ENCODE measurements at regions not wholly inside any gene's neighbourhood (a gene's known extent, or its start where the extent isn't known, plus 50 kb on each side); places are given as distances from the start of the nearest gene placed in this dataset.

- no peak overlapping the region for H3K27ac Mint-ChIP-seq
- no peaks in the 10 kb centered on the region; the same call in 2 of the 3 replicates for H3K36me3 Mint-ChIP-seq (ENCODE audit: low read depth)
- no peaks in the 10 kb centered on the region; the same call in none of the 2 replicates for H3K36me3 ChIP-seq (ENCODE audit: insufficient read depth)
- no peak for DNase-seq (ENCODE audit: low spot score)
- H3K4me1 ChIP-seq (ENCODE audit: insufficient read depth) = no peaks in the 10 kb centered on the region
- H4K20me1 ChIP-seq (replicated peaks; ENCODE audit: insufficient read depth) = no peaks in the 10 kb centered on the region
- H3F3A ChIP-seq (replicated peaks; ENCODE audit: low read depth) = no peaks in the 10 kb centered on the region
- TF ChIP-seq NANOG (IDR thresholded peaks at IDR 0.05; ENCODE audit: borderline replicate concordance) (no peak), EZH2 (IDR thresholded peaks at IDR 0.05; ENCODE audit: low read depth, unreplicated experiment) (no peak), STAT1 (IDR thresholded peaks at IDR 0.05; ENCODE audit: unreplicated experiment) (no peak), ZNF331 (CRISPR knock-in tag; IDR thresholded peaks at IDR 0.05; ENCODE audit: low read depth) (no peak), ZNF114 (CRISPR knock-in tag; IDR thresholded peaks at IDR 0.05) (no peak), POLR2AphosphoS5 (IDR thresholded peaks at IDR 0.05; ENCODE audit: low read depth) (no peak)
- TF ChIP-seq, protein P1, sequence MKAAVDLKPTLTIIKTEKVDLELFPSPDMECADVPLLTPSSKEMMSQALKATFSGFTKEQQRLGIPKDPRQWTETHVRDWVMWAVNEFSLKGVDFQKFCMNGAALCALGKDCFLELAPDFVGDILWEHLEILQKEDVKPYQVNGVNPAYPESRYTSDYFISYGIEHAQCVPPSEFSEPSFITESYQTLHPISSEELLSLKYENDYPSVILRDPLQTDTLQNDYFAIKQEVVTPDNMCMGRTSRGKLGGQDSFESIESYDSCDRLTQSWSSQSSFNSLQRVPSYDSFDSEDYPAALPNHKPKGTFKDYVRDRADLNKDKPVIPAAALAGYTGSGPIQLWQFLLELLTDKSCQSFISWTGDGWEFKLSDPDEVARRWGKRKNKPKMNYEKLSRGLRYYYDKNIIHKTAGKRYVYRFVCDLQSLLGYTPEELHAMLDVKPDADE (IDR thresholded peaks at IDR 0.05) = no peak
- H3K4me3 Mint-ChIP-seq = no peak overlapping the region
- no peak overlapping the region for H3K4me3 ChIP-seq
- H3K27me3 ChIP-seq (ENCODE audit: insufficient read depth) = no peaks in the 10 kb centered on the region
- H3K79me2 ChIP-seq (replicated peaks; ENCODE audit: insufficient read depth) = no peaks in the 10 kb centered on the region
- H3K4me1 Mint-ChIP-seq = no peaks in the 10 kb centered on the region
- no peaks in the 10 kb centered on the region for H3K27me3 Mint-ChIP-seq (ENCODE audit: insufficient read depth, low read depth, poor library complexity)
- 0 out of 2 replicates have a peak, but pooled peaks cover 4% of the 10 kb centered on the region for H3K9me2 ChIP-seq (ENCODE audit: insufficient read depth)
- ATAC-seq = no peak
- H3K4me2 ChIP-seq = no peak overlapping the region
- H3K27ac ChIP-seq (ENCODE audit: low read depth) = no peak overlapping the region
- H2AFZ ChIP-seq = no peak overlapping the region
- peaks cover 28% of the 10 kb centered on the region; the same call in 2 of the 3 replicates for H3K9me3 Mint-ChIP-seq
Measured at GRCh38 chr5:172523146-172523745, 68.9 kb upstream of the SH3PXD2B start.

DNA sequence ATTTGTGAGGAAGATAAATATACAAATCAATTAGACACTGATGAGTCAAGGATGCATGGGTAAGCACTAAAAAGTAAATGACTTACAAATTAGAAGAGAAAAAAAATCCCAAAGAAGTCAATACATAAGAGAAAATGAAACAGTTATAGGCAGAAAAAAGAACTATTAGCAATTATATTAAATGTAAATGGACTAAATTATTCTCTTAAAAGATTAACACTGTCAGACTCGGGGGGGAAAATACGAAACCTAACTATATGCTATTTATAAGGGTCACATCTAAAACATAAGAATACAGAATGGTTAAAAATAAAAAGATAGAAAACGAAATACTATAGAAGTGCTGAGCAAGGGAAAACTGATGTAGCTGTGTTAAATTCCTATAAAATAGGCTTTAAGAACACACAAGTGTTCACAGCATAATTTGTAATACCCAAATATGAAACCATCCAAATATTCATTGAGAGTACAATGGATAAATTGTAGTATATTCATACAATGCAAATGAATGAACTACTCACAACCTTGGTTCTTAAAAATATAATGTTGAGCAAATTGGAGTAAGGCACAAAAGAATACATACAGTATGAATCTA, 67.1 kb upstream of the SH3PXD2B start:
- Mint-ChIP-seq H3K9me3 (peaks cover 28% of the 10 kb centered on the region; the same call in 2 of the 3 replicates), H3K36me3 (ENCODE audit: low read depth) (no peaks in the 10 kb centered on the region), H3K27me3 (ENCODE audit: insufficient read depth, low read depth, poor library complexity) (no peaks in the 10 kb centered on the region), H3K27ac (no peak overlapping the region), H3K4me1 (no peaks in the 10 kb centered on the region), H3K4me3 (no peak overlapping the region)
- H3K27me3 ChIP-seq (ENCODE audit: insufficient read depth) = no peaks in the 10 kb centered on the region
- no peak overlapping the region for H3K4me2 ChIP-seq
- ATAC-seq (no peak), DNase-seq (ENCODE audit: low spot score) (no peak)
- H3F3A ChIP-seq (replicated peaks; ENCODE audit: low read depth) = no peaks in the 10 kb centered on the region
- no peaks in the 10 kb centered on the region for H4K20me1 ChIP-seq (replicated peaks; ENCODE audit: insufficient read depth)
- H3K4me3 ChIP-seq = no peak overlapping the region
- H3K36me3 ChIP-seq (ENCODE audit: insufficient read depth) = no peaks in the 10 kb centered on the region; the same call in 1 of the 2 replicates
- H3K9me2 ChIP-seq (ENCODE audit: insufficient read depth) = peaks cover 6% of the 10 kb centered on the region; the same call in 1 of the 2 replicates
- H3K79me2 ChIP-seq (replicated peaks; ENCODE audit: insufficient read depth) = no peaks in the 10 kb centered on the region
- H3K27ac ChIP-seq (ENCODE audit: low read depth) = no peak overlapping the region
- no peak overlapping the region for H2AFZ ChIP-seq
- no peaks in the 10 kb centered on the region for H3K4me1 ChIP-seq (ENCODE audit: insufficient read depth)
- TF ChIP-seq NANOG (IDR thresholded peaks at IDR 0.05; ENCODE audit: borderline replicate concordance) = no peak
- TF ChIP-seq, protein P2, sequence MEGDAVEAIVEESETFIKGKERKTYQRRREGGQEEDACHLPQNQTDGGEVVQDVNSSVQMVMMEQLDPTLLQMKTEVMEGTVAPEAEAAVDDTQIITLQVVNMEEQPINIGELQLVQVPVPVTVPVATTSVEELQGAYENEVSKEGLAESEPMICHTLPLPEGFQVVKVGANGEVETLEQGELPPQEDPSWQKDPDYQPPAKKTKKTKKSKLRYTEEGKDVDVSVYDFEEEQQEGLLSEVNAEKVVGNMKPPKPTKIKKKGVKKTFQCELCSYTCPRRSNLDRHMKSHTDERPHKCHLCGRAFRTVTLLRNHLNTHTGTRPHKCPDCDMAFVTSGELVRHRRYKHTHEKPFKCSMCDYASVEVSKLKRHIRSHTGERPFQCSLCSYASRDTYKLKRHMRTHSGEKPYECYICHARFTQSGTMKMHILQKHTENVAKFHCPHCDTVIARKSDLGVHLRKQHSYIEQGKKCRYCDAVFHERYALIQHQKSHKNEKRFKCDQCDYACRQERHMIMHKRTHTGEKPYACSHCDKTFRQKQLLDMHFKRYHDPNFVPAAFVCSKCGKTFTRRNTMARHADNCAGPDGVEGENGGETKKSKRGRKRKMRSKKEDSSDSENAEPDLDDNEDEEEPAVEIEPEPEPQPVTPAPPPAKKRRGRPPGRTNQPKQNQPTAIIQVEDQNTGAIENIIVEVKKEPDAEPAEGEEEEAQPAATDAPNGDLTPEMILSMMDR (conservative IDR thresholded peaks at IDR 0.05; ENCODE audit: low read depth in 2 of 2) = no peak
- TF ChIP-seq JUNB (IDR thresholded peaks at IDR 0.05; ENCODE audit: unreplicated experiment) = no peak
- TF ChIP-seq, protein P1 (IDR thresholded peaks at IDR 0.05) = no peak
- TF ChIP-seq ZNF114 (CRISPR knock-in tag; IDR thresholded peaks at IDR 0.05) = no peak
- TF ChIP-seq, protein P3, sequence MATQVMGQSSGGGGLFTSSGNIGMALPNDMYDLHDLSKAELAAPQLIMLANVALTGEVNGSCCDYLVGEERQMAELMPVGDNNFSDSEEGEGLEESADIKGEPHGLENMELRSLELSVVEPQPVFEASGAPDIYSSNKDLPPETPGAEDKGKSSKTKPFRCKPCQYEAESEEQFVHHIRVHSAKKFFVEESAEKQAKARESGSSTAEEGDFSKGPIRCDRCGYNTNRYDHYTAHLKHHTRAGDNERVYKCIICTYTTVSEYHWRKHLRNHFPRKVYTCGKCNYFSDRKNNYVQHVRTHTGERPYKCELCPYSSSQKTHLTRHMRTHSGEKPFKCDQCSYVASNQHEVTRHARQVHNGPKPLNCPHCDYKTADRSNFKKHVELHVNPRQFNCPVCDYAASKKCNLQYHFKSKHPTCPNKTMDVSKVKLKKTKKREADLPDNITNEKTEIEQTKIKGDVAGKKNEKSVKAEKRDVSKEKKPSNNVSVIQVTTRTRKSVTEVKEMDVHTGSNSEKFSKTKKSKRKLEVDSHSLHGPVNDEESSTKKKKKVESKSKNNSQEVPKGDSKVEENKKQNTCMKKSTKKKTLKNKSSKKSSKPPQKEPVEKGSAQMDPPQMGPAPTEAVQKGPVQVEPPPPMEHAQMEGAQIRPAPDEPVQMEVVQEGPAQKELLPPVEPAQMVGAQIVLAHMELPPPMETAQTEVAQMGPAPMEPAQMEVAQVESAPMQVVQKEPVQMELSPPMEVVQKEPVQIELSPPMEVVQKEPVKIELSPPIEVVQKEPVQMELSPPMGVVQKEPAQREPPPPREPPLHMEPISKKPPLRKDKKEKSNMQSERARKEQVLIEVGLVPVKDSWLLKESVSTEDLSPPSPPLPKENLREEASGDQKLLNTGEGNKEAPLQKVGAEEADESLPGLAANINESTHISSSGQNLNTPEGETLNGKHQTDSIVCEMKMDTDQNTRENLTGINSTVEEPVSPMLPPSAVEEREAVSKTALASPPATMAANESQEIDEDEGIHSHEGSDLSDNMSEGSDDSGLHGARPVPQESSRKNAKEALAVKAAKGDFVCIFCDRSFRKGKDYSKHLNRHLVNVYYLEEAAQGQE (IDR thresholded peaks at IDR 0.05; ENCODE audit: unreplicated experiment) = no peak
- TF ChIP-seq EZH2 (IDR thresholded peaks at IDR 0.05; ENCODE audit: low read depth, unreplicated experiment) = no peak
- TF ChIP-seq ZNF331 (CRISPR knock-in tag; IDR thresholded peaks at IDR 0.05; ENCODE audit: low read depth) = no peak
- no peak for TF ChIP-seq STAT1 (IDR thresholded peaks at IDR 0.05; ENCODE audit: unreplicated experiment)
